T-helper 17 cell (primary cell): ENCODE measurements at regions not wholly inside any gene's neighbourhood (a gene's known extent, or its start where the extent isn't known, plus 50 kb on each side); places are given as distances from the start of the nearest gene placed in this dataset.

Experiments used
- ATAC-seq: fragments of 150-1000 bp; cut with Tn5 transposase; 2 replicates; pipeline ENCODE4 v1.10.0; 2021; ENCODE audit warnings: mild to moderate bottlenecking, moderate library complexity
- DNase-seq, 3 donors: peaks; one replicate each; pipeline versions ENCODE4 v3.0.0 to v3.0.0-alpha.2; 2020 to 2021
- H3K9me3 ChIP-seq: one replicate; pipeline ENCODE4 v1.7.0; 2013; ENCODE audit warnings: low read length, mild to moderate bottlenecking; ENCODE audit not compliant: control insufficient read depth, poor library complexity, severe bottlenecking
- H3K27ac Mint-ChIP-seq: one replicate; pipeline ENCODE4 v1.8.0; 2022; ENCODE audit warnings: mild to moderate bottlenecking, moderate library complexity, mixed read lengths
- H3K27me3 Mint-ChIP-seq: one replicate; pipeline ENCODE4 v1.8.0; 2022; ENCODE audit warnings: mixed read lengths
- H3K36me3 Mint-ChIP-seq: one replicate; pipeline ENCODE4 v1.8.0; 2022; ENCODE audit warnings: low read depth, mixed read lengths
- H3K4me1 Mint-ChIP-seq: one replicate; pipeline ENCODE4 v1.8.0; 2022; ENCODE audit warnings: mild to moderate bottlenecking, mixed read lengths
- H3K4me3 Mint-ChIP-seq: one replicate; pipeline ENCODE4 v1.8.0; 2022; ENCODE audit warnings: mild to moderate bottlenecking, moderate library complexity, mixed read lengths

- Mint-ChIP-seq H3K4me3 (no peak overlapping the region), H3K27ac (no peak overlapping the region), H3K27me3 (no peaks in the 10 kb centered on the region), H3K36me3 (no peaks in the 10 kb centered on the region), H3K4me1 (no peaks in the 10 kb centered on the region)
- ATAC-seq (no peak), DNase-seq (no peak)
- H3K9me3 ChIP-seq, result no peaks in the 10 kb centered on the region
These were observed 194.3 kb upstream of the RGS18 start for GRCh38 chr1:191963781-191964455.

- DNase-seq, result no peak
- no peaks in the 10 kb centered on the region for H3K9me3 ChIP-seq
- Mint-ChIP-seq H3K4me1 (no peaks in the 10 kb centered on the region), H3K4me3 (no peak overlapping the region), H3K27ac (no peak overlapping the region), H3K36me3 (no peaks in the 10 kb centered on the region), H3K27me3 (no peaks in the 10 kb centered on the region)
- ATAC-seq, result no peak
These were observed 189.0 kb upstream of the RGS18 start for GRCh38 chr1:191969290-191969689.

- no peaks in the 10 kb centered on the region for H3K36me3 Mint-ChIP-seq
- DNase-seq, result no peak
- no peak for ATAC-seq
These were observed 188.1 kb upstream of the RGS18 start for GRCh38 chr1:191970116-191970515.

GRCh38 chr1:191971447-191971846 lies 186.8 kb upstream of the RGS18 start:
- no peaks in the 10 kb centered on the region for H3K9me3 ChIP-seq
- Mint-ChIP-seq H3K27ac (no peak overlapping the region), H3K4me3 (no peak overlapping the region), H3K27me3 (no peaks in the 10 kb centered on the region), H3K4me1 (no peaks in the 10 kb centered on the region), H3K36me3 (no peaks in the 10 kb centered on the region)
- ATAC-seq (no peak), DNase-seq (no peak)

More at GRCh38 chr1:191970116-191970515, 188.1 kb upstream of the RGS18 start:
- H3K27ac Mint-ChIP-seq, result no peak overlapping the region
- H3K27me3 Mint-ChIP-seq, result no peaks in the 10 kb centered on the region
- H3K4me3 Mint-ChIP-seq, result no peak overlapping the region
- no peaks in the 10 kb centered on the region for H3K4me1 Mint-ChIP-seq
- no peaks in the 10 kb centered on the region for H3K9me3 ChIP-seq

- no peaks in the 10 kb centered on the region for H3K4me1 Mint-ChIP-seq
- H3K27ac Mint-ChIP-seq, result no peak overlapping the region
- no peaks in the 10 kb centered on the region for H3K9me3 ChIP-seq
- no peak for ATAC-seq
- no peaks in the 10 kb centered on the region for H3K36me3 Mint-ChIP-seq
- H3K4me3 Mint-ChIP-seq, result no peak overlapping the region
- DNase-seq, result no peak
- H3K27me3 Mint-ChIP-seq, result no peaks in the 10 kb centered on the region
These were observed 184.3 kb upstream of the RGS18 start for GRCh38 chr1:191974004-191974403.

DNA sequence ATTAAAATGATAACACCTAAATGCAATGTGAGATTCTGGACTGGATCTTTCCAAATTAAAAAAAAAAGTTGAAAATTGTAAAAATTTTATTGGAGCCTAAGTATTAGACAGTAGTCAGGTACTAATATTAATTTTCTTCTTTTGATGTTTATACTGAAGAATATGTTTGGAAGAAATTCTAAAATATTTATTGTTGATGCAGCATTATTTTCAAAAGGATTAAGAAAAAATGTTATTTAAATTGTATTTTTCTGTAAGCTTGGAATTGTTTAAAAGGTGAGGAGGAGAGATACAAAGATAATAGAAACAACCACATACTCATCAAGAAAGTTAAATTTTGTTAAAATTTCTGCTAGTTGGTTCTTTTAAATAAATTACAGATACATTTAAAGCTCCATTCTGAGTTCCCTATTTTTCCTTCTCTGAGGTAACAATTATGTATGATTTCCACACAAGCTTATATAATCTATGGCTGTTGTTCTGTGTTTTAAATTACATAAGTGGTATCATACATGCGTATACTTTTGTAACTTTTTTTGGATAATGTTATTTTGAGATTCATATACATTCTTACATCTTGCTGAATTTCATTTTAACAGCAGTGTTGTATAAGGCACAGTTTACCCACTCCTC lies 180.3 kb upstream of the RGS18 start:
- H3K4me1 Mint-ChIP-seq, result no peaks in the 10 kb centered on the region
- no peak for DNase-seq
- H3K36me3 Mint-ChIP-seq, result no peaks in the 10 kb centered on the region

GRCh38 chr1:191984856-191985255 lies 173.4 kb upstream of the RGS18 start:
- Mint-ChIP-seq H3K4me1 (no peaks in the 10 kb centered on the region), H3K4me3 (no peak overlapping the region), H3K27ac (no peak overlapping the region), H3K36me3 (no peaks in the 10 kb centered on the region), H3K27me3 (no peaks in the 10 kb centered on the region)
- no peak for ATAC-seq
- no peaks in the 10 kb centered on the region for H3K9me3 ChIP-seq
- DNase-seq, result no peak

More for the DNA sequence above, 180.3 kb upstream of the RGS18 start:
- no peak for ATAC-seq
- Mint-ChIP-seq H3K27ac (no peak overlapping the region), H3K27me3 (no peaks in the 10 kb centered on the region), H3K4me3 (no peak overlapping the region)
- no peaks in the 10 kb centered on the region for H3K9me3 ChIP-seq

DNA sequence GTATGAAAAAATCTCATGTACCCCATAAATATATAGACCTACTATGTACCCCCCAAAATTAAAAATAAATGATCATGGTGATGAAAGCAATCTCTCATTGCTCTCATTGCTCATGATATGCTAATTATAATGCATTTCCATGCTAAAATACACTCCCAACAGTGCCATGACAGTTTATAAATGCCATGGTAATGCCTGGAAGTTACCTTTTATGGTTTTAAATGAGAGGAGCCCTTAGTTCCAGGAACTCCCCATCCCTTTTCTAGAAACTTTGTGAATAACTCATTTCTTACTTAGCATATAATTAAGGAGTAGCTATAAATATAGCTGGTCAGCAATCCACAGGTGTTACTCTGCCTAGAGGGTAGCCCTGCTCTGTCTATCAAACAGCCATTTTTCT lies 166.1 kb upstream of the RGS18 start:
- Mint-ChIP-seq H3K36me3 (no peaks in the 10 kb centered on the region), H3K27me3 (no peaks in the 10 kb centered on the region), H3K4me1 (no peaks in the 10 kb centered on the region), H3K4me3 (no peak overlapping the region), H3K27ac (no peak overlapping the region)
- DNase-seq (no peak), ATAC-seq (no peak)
- H3K9me3 ChIP-seq, result no peaks in the 10 kb centered on the region

GRCh38 chr1:191993549-191993948 lies 164.7 kb upstream of the RGS18 start:
- Mint-ChIP-seq H3K36me3 (no peaks in the 10 kb centered on the region), H3K4me1 (no peaks in the 10 kb centered on the region), H3K27ac (no peak overlapping the region), H3K4me3 (no peak overlapping the region), H3K27me3 (no peaks in the 10 kb centered on the region)
- H3K9me3 ChIP-seq, result no peaks in the 10 kb centered on the region
- no peak for ATAC-seq
- no peak for DNase-seq

- ATAC-seq (no peak), DNase-seq (no peak)
- Mint-ChIP-seq H3K27ac (no peak overlapping the region), H3K36me3 (no peaks in the 10 kb centered on the region), H3K27me3 (no peaks in the 10 kb centered on the region), H3K4me3 (no peak overlapping the region), H3K4me1 (no peaks in the 10 kb centered on the region)
- no peaks in the 10 kb centered on the region for H3K9me3 ChIP-seq
These were observed 156.2 kb upstream of the RGS18 start for GRCh38 chr1:192002063-192002462.

DNA sequence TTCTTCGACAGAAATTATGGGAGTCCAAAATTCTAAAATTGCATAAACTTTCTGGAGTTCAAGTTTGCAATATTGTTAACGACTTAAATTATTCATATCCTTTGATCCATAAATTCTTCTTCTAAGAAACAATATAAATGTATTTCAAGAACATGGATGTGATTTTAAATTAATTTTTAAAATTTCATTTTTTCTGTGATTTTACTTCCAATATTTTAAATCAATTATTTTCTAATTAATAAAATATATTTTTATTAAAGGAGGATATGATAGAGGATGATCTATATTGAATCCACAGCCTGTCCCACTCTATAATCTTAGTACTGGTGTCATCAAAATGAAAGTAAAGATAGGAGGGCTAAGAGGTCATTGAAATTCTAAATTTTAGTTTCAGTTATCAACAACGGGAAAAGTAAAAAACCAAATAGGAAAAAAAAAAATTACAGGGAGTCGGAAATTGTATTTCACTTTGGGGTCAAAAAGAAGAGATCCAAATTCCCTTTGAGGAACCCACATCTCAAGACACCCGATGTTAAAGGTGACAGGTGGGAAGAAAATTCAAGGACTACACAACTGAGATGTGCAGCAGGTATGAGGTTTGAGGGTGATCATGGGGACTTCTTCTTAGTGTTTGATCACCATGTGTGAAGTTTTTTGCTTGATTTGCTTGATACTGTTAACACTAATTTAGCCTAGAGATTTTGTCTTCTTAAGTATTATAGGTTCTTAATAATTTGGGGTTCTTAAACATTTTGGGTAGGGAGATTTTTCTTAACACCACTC lies 154.8 kb upstream of the RGS18 start:
- H3K36me3 Mint-ChIP-seq, result no peaks in the 10 kb centered on the region
- H3K9me3 ChIP-seq, result no peaks in the 10 kb centered on the region
- ATAC-seq (no peak), DNase-seq (no peak)
- H3K4me3 Mint-ChIP-seq, result no peak overlapping the region
- H3K27ac Mint-ChIP-seq, result no peak overlapping the region
- no peaks in the 10 kb centered on the region for H3K27me3 Mint-ChIP-seq
- no peaks in the 10 kb centered on the region for H3K4me1 Mint-ChIP-seq

DNA sequence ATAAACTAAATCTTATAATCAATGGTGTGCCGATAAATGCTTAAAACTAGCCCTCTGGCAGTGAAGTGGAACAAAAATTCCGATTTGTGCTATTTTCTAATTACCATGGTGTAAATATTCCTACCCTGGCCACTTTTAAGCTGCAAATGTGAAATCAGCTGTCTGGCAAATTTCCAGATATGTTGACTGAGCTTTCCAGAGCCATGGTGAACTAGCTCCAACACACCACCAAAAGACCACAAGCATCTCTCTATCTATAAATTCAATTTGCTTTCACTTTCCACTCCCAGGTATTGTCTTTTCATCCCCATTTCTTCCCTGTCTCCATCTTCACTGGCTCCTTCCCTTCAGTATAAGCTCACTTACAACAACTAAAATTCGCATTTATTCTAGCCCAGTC lies 152.3 kb upstream of the RGS18 start:
- Mint-ChIP-seq H3K4me3 (no peak overlapping the region), H3K27ac (no peak overlapping the region), H3K27me3 (no peaks in the 10 kb centered on the region), H3K4me1 (no peaks in the 10 kb centered on the region), H3K36me3 (no peaks in the 10 kb centered on the region)
- ATAC-seq (no peak), DNase-seq (no peak)
- H3K9me3 ChIP-seq, result no peaks in the 10 kb centered on the region

- no peak overlapping the region for H3K4me3 Mint-ChIP-seq
- no peaks in the 10 kb centered on the region for H3K36me3 Mint-ChIP-seq
- ATAC-seq, result no peak
- H3K9me3 ChIP-seq, result no peaks in the 10 kb centered on the region
- H3K27me3 Mint-ChIP-seq, result no peaks in the 10 kb centered on the region
- DNase-seq, result no peak
- H3K4me1 Mint-ChIP-seq, result no peaks in the 10 kb centered on the region
- H3K27ac Mint-ChIP-seq, result no peak overlapping the region
These were observed 149.9 kb upstream of the RGS18 start for GRCh38 chr1:192008281-192008825.
